ENCODE measurements at regions not wholly inside any gene's neighbourhood (a gene's known extent, or its start where the extent isn't known, plus 50 kb on each side); places are given as distances from the start of the nearest gene placed in this dataset.

DNA sequence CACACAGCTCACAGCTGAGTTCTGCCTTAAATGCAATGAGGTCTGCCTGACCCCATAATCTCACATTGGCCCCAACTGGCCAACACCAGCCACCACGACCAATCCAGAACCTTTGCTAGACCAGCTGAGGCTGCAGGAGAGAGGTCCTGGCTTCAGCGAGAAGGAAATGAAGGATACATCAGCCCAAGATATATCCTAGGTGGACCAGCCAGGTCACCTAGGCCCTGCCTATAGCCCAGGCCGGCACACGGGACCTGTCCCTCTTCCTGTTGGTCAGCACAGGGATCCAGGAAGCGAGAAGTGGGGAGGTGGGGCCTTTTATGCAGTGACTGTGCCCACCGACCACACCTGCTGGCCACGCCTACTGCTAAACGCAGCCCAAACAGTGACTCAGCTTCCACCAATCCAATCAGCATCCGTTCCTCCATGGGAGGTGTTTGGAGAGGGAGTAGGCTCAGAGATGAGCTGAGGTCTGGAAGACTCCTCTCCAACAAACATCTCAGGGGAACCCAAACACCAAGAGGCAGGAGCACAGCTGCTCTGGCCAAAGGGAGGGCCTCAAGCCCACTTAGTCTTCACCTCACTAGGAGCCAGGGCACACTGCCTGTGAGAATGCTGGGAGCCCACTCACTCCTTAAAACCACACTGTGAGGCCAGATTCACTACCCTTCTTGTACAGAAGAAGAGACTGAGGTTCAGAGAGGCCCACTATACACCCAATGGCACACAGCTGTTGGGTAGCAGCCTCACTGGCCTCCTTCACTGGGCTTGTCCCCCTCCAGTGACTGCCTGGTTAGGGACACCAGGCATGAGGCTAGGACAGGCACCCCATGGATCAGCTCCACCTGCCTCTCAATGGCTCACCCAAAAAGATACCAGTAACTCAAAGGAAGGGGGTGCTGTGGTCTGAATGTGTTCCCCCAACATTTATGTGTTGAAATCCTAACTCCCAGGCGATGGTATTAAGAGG lies 51.3 kb upstream of the PPP2R5C start:
- H4K20me1 ChIP-seq (ENCODE audit: insufficient read depth) = no peaks in the 10 kb centered on the region
- H3F3A ChIP-seq (replicated peaks; ENCODE audit: insufficient read depth) = no peaks in the 10 kb centered on the region
- TF ChIP-seq, protein P1, sequence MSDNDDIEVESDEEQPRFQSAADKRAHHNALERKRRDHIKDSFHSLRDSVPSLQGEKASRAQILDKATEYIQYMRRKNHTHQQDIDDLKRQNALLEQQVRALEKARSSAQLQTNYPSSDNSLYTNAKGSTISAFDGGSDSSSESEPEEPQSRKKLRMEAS (IDR thresholded peaks at IDR 0.05; ENCODE audit: low read depth) = no peak
- TF ChIP-seq JUND (IDR thresholded peaks at IDR 0.05) (no peak), NRF1 (IDR thresholded peaks at IDR 0.05; ENCODE audit: low read depth, low read length) (no peak), ELF1 (IDR thresholded peaks at IDR 0.05) (no peak), MEF2A (IDR thresholded peaks at IDR 0.05; ENCODE audit: borderline replicate concordance, low read depth) (no peak), FOXM1 (IDR thresholded peaks at IDR 0.05; ENCODE audit: low read depth) (no peak), RCOR1 (IDR thresholded peaks at IDR 0.05; ENCODE audit: low read length) (no peak), GABPA (IDR thresholded peaks at IDR 0.05; ENCODE audit: low read depth) (no peak), CHD2 (IDR thresholded peaks at IDR 0.05; ENCODE audit: low read length, partially characterized antibody) (no peak), MXI1 (IDR thresholded peaks at IDR 0.05; ENCODE audit: low read depth, low read length) (no peak), EZH2phosphoT487 (IDR thresholded peaks at IDR 0.05; ENCODE audit: borderline replicate concordance, low read depth) (no peak), GATA2 (CRISPR knock-in tag; IDR thresholded peaks at IDR 0.05) (no peak)
- TF ChIP-seq, protein P2, sequence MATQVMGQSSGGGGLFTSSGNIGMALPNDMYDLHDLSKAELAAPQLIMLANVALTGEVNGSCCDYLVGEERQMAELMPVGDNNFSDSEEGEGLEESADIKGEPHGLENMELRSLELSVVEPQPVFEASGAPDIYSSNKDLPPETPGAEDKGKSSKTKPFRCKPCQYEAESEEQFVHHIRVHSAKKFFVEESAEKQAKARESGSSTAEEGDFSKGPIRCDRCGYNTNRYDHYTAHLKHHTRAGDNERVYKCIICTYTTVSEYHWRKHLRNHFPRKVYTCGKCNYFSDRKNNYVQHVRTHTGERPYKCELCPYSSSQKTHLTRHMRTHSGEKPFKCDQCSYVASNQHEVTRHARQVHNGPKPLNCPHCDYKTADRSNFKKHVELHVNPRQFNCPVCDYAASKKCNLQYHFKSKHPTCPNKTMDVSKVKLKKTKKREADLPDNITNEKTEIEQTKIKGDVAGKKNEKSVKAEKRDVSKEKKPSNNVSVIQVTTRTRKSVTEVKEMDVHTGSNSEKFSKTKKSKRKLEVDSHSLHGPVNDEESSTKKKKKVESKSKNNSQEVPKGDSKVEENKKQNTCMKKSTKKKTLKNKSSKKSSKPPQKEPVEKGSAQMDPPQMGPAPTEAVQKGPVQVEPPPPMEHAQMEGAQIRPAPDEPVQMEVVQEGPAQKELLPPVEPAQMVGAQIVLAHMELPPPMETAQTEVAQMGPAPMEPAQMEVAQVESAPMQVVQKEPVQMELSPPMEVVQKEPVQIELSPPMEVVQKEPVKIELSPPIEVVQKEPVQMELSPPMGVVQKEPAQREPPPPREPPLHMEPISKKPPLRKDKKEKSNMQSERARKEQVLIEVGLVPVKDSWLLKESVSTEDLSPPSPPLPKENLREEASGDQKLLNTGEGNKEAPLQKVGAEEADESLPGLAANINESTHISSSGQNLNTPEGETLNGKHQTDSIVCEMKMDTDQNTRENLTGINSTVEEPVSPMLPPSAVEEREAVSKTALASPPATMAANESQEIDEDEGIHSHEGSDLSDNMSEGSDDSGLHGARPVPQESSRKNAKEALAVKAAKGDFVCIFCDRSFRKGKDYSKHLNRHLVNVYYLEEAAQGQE (IDR thresholded peaks at IDR 0.05; ENCODE audit: low read depth, low read length) = no peak
- CTCF ChIA-PET = interaction anchor here (0.6 to 1.9 kb wide), 5 partner anchors 9 to 1975 kb away, joined by 3 to 6 read pairs (median 3); no protein-coding TSS in a partner anchor
- no peak overlapping the region for H3K27ac ChIP-seq (ENCODE audit: low read depth in 2 of 2, low read length in 1 of 2)
- no peaks in the 10 kb centered on the region for H3K9me3 ChIP-seq
- no peak overlapping the region for H2AFZ ChIP-seq (ENCODE audit: low read depth)
- no peak overlapping the region for H3K9ac ChIP-seq
- WGBS (ENCODE audit: low lambda C conversion rate) = 73% methylated on average over 6 of the region's 10 CpGs
- peaks cover 0 to 9% of the 10 kb centered on the region in 2 experiments; a peak in 1 of 4 replicates for H3K4me1 ChIP-seq (ENCODE audit: control insufficient read depth in 1 of 2, insufficient read depth in 2 of 2, low read depth in 1 of 2, low read length in 1 of 2)
- H3K4me2 ChIP-seq = no peak overlapping the region
- no peaks in the 10 kb centered on the region for H3K9me2 ChIP-seq
- no peaks in the 10 kb centered on the region for H3K27me3 ChIP-seq (ENCODE audit: insufficient read depth)
- POLR2A ChIA-PET = no interaction called here
- no peak overlapping the region for H3K4me3 ChIP-seq (ENCODE audit: low read depth in 2 of 2, low read length in 1 of 2)
- no peaks in the 10 kb centered on the region for H3K79me2 ChIP-seq (ENCODE audit: insufficient read depth)
- DNase-seq = no peak
- H3K36me3 ChIP-seq (replicated peaks in 1 of 2; ENCODE audit: control insufficient read depth in 1 of 2, insufficient read depth in 2 of 2, low read length in 1 of 2) = no peaks in the 10 kb centered on the region

All from SK-N-SH (cell line).